Uterus (tissue), 2 donors: ENCODE measurements at regions not wholly inside any gene's neighbourhood (a gene's known extent, or its start where the extent isn't known, plus 50 kb on each side); places are given as distances from the start of the nearest gene placed in this dataset.

Source experiments
- CTCF ChIP-seq, 4 experiments: fragments of 200-600 bp in 2 of 4; fragments of 450-650 bp in 2 of 4; sonication (generic) in 2 of 4; IDR thresholded peaks; one replicate each; pipeline ENCODE4 v1.5.1; 2016 to 2019; ENCODE audit warnings: antibody characterized with exemption in 4 of 4, mild to moderate bottlenecking in 2 of 4, moderate library complexity in 1 of 4
- POLR2A ChIP-seq, 2 donors: fragments of 450-650 bp; IDR thresholded peaks; one replicate each; pipeline ENCODE4 v1.6.1; 2016; ENCODE audit warnings: antibody characterized with exemption in 2 of 2, mild to moderate bottlenecking in 1 of 2, moderate library complexity in 1 of 2

- TF ChIP-seq POLR2A (IDR thresholded peaks at IDR 0.05) (peak in 1 of 2 donors; percentile 4), CTCF (IDR thresholded peaks at IDR 0.05) (no peak)
These were observed 83.0 kb upstream of the AK4 start for GRCh38 chr1:65064981-65065380.
